ENCODE measurements at regions not wholly inside any gene's neighbourhood (a gene's known extent, or its start where the extent isn't known, plus 50 kb on each side); places are given as distances from the start of the nearest gene placed in this dataset.

GRCh38 chr3:87044846-87045245, 53.9 kb upstream of the VGLL3 start:
- ChIA-PET CTCF (interaction anchor here (0.6 kb wide), 1 partner anchor 268 kb away, joined by 3 read pairs; no protein-coding TSS in a partner anchor), POLR2A (no interaction called here)
- TF ChIP-seq ZNF174 (tag by site-specific recombination; IDR thresholded peaks at IDR 0.05) = no peak
- TF ChIP-seq ZFP3 (tag by site-specific recombination; IDR thresholded peaks at IDR 0.05; ENCODE audit: low read depth) = no peak
- TF ChIP-seq ZNF214 (tag by site-specific recombination; IDR thresholded peaks at IDR 0.05; ENCODE audit: borderline replicate concordance) = no peak
- TF ChIP-seq ZBTB49 (tag by site-specific recombination; IDR thresholded peaks at IDR 0.05; ENCODE audit: low read depth) = no peak
- Histone ChIP-seq H3K27ac (ENCODE audit: extremely low read depth, low read depth, low read length) (no peak overlapping the region), H3K9me3 (ENCODE audit: control insufficient read depth, insufficient read depth, low read depth, low read length) (no peaks in the 10 kb centered on the region), H3K4me3 (ENCODE audit: low read depth, low read length) (no peak overlapping the region), H3K36me3 (ENCODE audit: control insufficient read depth in 2 of 2, insufficient read depth in 1 of 2, low read length in 2 of 2) (no peaks in the 10 kb centered on the region), H3K4me1 (ENCODE audit: control insufficient read depth, insufficient read depth, low read length) (no peaks in the 10 kb centered on the region)

- ChIA-PET CTCF (interaction anchor here (0.6 kb wide), 1 partner anchor 268 kb away, joined by 3 read pairs; no protein-coding TSS in a partner anchor), POLR2A (no interaction called here)
- Histone ChIP-seq H3K27ac (ENCODE audit: extremely low read depth, low read depth, low read length) (no peak overlapping the region), H3K4me1 (ENCODE audit: control insufficient read depth, insufficient read depth, low read length) (no peaks in the 10 kb centered on the region), H3K9me3 (ENCODE audit: control insufficient read depth, insufficient read depth, low read depth, low read length) (no peaks in the 10 kb centered on the region), H3K36me3 (ENCODE audit: control insufficient read depth in 2 of 2, insufficient read depth in 1 of 2, low read length in 2 of 2) (no peaks in the 10 kb centered on the region), H3K4me3 (ENCODE audit: low read depth, low read length) (no peak overlapping the region)
- TF ChIP-seq BCL11A (tag by site-specific recombination; IDR thresholded peaks at IDR 0.05; ENCODE audit: low read depth) = no peak
- TF ChIP-seq ZNF324 (tag by site-specific recombination; IDR thresholded peaks at IDR 0.05) = no peak
- no peak for TF ChIP-seq ZNF660 (tag by site-specific recombination; IDR thresholded peaks at IDR 0.05)
- TF ChIP-seq PRDM4 (tag by site-specific recombination; IDR thresholded peaks at IDR 0.05) = no peak
- TF ChIP-seq KLF8 (tag by site-specific recombination; IDR thresholded peaks at IDR 0.05) = no peak
- no peak for TF ChIP-seq REST (tag by site-specific recombination; IDR thresholded peaks at IDR 0.05)
- no peak for TF ChIP-seq ZNF394 (tag by site-specific recombination; IDR thresholded peaks at IDR 0.05; ENCODE audit: borderline replicate concordance)
- no peak for TF ChIP-seq ZNF169 (tag by site-specific recombination; IDR thresholded peaks at IDR 0.05)
- TF ChIP-seq ZFP3 (tag by site-specific recombination; IDR thresholded peaks at IDR 0.05; ENCODE audit: low read depth) = no peak
- TF ChIP-seq ZBTB48 (tag by site-specific recombination; IDR thresholded peaks at IDR 0.05) = no peak
- TF ChIP-seq FEZF1 (tag by site-specific recombination; IDR thresholded peaks at IDR 0.05) = no peak
- TF ChIP-seq RBAK (tag by site-specific recombination; IDR thresholded peaks at IDR 0.05) = no peak
- TF ChIP-seq ZNF175 (tag by site-specific recombination; IDR thresholded peaks at IDR 0.05) = no peak
- TF ChIP-seq OVOL3 (tag by site-specific recombination; IDR thresholded peaks at IDR 0.05) = no peak
- TF ChIP-seq ZNF707 (tag by site-specific recombination; IDR thresholded peaks at IDR 0.05) = no peak
Measured at GRCh38 chr3:87044409-87044808, 53.5 kb upstream of the VGLL3 start.
